Stromal cell of bone marrow (primary cell): ENCODE measurements at regions not wholly inside any gene's neighbourhood (a gene's known extent, or its start where the extent isn't known, plus 50 kb on each side); places are given as distances from the start of the nearest gene placed in this dataset.
"Not testable (repeated sequence)": the region's sequence is repeated elsewhere in the genome, so short reads cannot be mapped to it uniquely, and the experiment has no call there.

Experiments
- DNase-seq: peaks from one replicate; pipeline ENCODE4 v3.0.0-alpha.2; 2012; ENCODE audit warnings: low read depth

GRCh38 chr2:239832490-239833268 is 192.5 kb downstream of the NDUFA10 start:
- DNase-seq: no peak

- DNase-seq: no peak
Observed at GRCh38 chr2:239831861-239832489, 193.2 kb downstream of the NDUFA10 start.

- DNase-seq: no peak
Observed at GRCh38 chr2:239831001-239831731, 194.0 kb downstream of the NDUFA10 start.

- DNase-seq: no peak
Observed at GRCh38 chr2:239830121-239831000, 194.8 kb downstream of the NDUFA10 start.

- DNase-seq: no peak
Observed at GRCh38 chr2:239829326-239829725, 195.8 kb downstream of the NDUFA10 start.

GRCh38 chr2:239828973-239829275 is 196.2 kb downstream of the NDUFA10 start:
- DNase-seq: not testable (repeated sequence)

GRCh38 chr2:239828192-239828972 is 196.8 kb downstream of the NDUFA10 start:
- no peak for DNase-seq

- DNase-seq: no peak
Observed at GRCh38 chr2:239827523-239827890, 197.6 kb downstream of the NDUFA10 start.

- DNase-seq: no peak
Observed at GRCh38 chr2:239826786-239827522, 198.2 kb downstream of the NDUFA10 start.

- DNase-seq: no peak
Observed at GRCh38 chr2:239826376-239826775, 198.8 kb downstream of the NDUFA10 start.

- DNase-seq: no peak
Observed at GRCh38 chr2:239825705-239825979, 199.5 kb downstream of the NDUFA10 start.

- no peak for DNase-seq
Observed at GRCh38 chr2:239824866-239825704, 200.1 kb downstream of the NDUFA10 start.

GRCh38 chr2:239824046-239824694 is 201.0 kb downstream of the NDUFA10 start:
- DNase-seq: no peak

- DNase-seq: no peak
Observed at GRCh38 chr2:239822146-239822831, 202.9 kb downstream of the NDUFA10 start.

- no peak for DNase-seq
Observed at GRCh38 chr2:239821694-239822075, 203.5 kb downstream of the NDUFA10 start.

- no peak for DNase-seq
Observed at GRCh38 chr2:239820836-239821693, 204.1 kb downstream of the NDUFA10 start.

GRCh38 chr2:239819974-239820555 is 205.1 kb downstream of the NDUFA10 start:
- no peak for DNase-seq
